ENCODE measurements at regions not wholly inside any gene's neighbourhood (a gene's known extent, or its start where the extent isn't known, plus 50 kb on each side); places are given as distances from the start of the nearest gene placed in this dataset.

DNA sequence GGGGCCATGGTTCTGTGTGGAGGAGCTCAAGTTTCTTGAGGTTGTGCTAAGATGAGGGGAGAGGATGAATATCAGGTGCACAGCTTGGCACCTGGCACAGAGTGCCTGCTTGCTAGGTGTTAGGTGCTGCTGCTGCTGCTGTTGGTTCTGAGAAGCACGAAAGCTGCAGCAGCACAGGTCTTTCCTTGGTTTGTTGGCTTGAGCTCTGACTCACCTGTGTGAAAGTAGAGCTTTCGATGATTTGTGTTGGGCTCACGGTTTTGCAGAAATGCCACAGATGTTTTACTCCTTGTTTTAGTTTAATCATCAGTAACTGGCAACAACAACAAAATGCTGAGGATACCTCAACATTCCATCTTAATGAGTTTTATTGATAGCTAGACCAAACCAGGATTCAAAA is 221.6 kb downstream of the BRINP2 start:
- DNase-seq, result no peak

DNA sequence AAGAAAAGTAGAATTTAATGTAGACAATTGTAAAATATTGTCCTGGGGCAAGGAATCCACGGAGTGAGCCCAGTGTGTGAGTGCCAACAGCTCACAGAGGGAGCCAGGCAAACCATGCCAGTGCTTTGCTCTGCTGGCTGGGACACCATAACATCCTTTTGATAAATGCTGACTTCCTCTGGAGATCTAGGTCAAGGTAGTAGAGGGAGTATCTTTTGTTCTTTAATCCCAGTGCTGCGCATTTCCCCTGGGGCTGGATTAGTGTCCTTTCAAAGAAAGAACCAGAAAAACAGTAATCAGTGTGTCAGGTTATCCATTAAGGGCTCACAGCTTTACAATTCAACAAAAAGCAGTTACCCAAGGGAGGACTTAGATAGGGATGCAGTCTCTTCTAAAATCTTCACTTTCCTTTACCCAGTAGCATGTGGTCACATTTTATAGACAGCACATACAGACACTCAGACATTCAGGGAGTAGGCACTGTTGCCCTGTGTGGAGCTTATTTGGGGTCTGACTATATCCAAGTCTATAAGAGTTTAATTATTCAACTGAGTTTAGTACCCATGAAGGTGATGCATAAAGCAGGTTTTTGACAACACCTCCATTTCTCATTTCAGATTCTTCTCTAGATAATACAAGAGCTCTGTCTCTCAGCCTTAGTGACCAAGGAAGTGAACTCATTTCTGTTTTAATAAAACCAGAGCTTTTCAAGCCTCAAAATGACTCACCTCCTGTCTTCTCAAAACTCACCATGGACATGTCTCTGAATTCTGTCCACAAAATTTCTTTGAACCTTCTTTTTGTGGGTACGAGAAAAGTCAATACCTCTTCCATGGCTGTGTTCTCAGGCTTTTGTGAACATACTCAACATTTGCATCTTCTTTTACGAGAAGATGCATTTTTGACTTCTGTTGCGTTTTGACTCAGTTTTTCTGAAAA is 215.3 kb downstream of the BRINP2 start:
- DNase-seq, result no peak

DNA sequence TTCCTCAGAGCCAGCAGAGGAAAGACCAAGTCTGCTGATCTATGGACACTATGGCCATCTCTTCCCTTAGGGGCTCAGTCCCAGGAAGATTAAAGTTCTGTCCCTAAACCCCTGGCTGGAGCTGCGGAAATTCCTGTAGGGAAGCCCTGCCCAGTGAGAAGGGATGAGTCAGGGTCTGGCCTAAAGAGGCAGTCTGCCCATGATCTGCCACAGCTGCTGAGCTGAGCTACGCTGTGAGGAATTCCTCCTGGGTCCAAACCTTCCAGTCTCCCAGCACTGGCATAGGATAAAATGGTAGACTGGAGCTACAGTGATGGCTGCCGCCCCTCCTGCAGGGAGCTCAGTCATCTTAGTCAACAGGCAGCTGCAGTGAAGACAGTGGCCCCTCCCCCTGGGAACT is 213.7 kb downstream of the BRINP2 start:
- DNase-seq, result no peak

DNA sequence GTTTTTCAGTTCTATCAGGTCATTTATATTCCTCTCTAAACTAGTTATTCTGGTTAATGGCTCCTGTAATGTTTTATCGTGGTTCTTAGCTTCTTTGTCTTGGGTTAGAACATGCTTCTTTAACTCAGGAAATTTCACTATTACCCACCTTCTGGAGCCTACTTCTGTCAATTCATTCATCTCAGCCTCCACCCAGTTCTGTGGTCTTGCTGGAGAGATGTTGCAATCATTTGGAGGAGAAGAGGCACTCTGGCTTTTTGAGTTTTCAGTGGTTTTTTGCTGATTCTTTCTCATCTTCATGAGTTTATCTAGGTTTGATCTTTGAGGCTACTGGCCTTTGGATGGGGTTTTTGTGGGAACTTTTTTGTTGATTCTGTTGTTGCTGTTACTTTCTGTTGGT is 213.0 kb downstream of the BRINP2 start:
- no peak for DNase-seq

DNA sequence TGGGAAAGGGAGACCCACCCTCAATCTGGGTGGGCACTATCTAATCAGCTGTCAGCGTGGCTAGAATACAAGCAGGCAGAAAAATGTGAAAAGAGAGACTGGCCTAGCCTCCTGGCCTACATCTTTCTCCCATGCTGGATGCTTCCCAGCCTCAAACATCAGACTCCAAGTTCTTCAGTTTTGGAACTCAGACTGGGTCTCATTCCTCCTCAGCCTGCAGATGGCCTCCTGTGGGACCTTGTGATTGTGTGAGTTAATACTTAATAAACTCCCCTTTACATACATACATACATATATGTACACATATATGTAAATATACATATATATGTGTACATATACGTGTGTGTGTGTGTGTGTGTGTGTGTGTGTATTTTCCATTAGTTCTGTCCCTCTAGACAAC is 207.1 kb downstream of the BRINP2 start:
- DNase-seq, result no peak

DNA sequence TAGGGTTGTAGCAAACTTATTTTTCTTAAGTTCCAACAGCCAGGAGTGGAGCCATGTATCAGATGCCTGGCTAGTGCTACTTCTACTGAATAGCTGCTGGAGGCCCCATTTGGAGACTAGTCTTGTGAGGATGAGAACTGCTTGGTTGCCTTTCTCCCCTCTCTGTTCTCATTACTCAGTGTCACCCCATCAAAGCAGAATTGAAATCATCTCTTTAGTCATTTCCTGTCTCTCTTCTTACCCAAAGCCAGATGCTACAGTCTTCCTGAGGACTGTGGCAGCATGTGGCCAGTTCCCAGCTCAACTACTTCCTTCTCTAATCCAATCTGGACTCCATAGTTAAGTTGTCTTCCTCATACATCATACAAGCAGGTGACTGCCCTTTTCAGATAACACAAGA is 197.5 kb downstream of the BRINP2 start:
- DNase-seq, result no peak

DNA sequence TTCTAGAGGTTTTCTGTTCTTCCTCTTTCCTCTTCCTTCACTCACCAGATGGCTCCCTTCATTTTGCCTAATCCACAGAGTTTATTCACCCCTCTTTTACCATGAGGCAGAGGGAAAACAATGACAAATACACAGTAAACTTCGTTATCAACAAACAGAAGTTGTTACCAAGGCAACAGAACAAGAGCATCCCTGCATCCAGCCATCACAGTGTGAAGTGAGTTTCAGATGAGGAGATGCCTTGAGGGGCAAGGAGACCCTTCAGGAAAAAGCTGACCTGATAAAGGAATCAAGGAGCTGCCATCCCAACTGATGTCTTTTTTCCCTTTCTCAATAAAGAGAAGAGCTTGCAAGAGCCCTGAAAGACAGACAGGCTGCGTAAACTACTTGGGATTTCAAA is 195.3 kb downstream of the BRINP2 start:
- no peak for DNase-seq

DNA sequence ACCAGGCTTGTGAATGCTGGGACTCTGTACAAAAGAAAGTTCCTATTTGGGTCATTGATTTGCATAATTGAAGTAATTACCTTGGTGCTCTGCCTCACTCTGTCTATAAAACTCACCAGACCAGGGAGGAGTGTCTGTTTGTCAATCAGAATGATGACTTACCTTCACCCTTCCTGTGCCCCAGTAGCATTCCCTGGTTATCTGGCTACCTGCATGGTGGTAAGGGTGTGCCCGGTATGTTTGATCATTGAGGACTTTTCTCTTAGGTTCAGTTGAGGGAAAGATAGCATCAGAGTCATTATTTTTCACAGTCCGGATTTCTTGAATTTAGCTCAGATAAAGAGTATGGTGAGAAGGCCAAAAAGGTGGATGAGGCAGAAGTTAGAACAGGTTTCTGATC is 190.0 kb downstream of the BRINP2 start:
- DNase-seq, result no peak

DNA sequence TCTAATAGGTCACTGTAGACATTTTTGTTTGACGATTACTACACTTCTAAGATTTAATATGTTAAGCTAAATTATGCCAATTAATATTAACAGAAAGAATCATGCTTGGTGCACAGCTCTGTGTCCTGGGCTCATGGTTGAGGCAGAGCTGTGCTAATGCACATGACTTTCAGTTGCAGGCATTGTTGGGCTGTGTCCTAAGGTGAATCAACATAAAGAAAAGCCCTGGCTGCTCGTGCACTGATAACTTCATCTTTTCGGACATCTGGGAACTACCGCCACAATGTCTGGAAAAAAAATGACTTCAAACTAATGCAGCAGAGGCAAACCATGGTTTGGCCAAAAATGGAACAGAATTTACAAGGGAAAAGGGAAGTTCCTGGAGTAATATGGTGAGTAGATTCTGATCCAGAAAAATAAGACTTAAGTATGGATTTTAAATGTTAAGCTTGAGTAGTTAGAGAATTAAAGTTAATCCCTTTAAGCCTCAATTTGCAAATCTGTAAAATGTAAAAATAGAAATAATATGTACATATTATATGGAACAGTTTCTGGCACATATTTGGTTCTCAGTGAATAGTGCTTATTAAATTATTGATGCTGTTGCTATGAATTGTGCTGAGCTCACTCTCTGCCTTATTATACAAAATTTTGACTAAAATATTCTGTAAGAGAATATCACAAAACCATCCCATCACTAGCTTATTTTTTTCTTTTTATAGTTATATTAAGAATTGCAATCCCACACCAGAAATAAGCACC is 186.1 kb downstream of the BRINP2 start:
- DNase-seq, result no peak

DNA sequence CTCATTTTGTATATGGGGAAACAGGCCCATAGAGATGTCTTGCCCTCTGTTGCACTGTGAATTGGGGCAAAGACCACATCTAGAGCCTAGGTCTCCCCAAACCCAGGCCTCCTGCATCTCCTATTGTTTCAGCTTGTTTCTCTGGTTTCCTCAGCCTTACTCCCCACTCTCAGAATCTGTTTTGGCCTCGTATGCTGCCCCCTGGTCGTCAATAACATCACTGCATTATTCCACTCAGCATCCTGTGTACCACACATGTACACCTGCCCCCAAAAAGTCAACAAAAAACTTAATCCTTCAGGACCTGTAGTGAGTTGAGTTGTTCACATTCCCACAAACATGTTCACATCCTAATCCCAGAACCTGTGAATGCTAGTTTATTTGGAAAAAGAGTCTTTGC is 184.8 kb downstream of the BRINP2 start:
- no peak for DNase-seq

DNA sequence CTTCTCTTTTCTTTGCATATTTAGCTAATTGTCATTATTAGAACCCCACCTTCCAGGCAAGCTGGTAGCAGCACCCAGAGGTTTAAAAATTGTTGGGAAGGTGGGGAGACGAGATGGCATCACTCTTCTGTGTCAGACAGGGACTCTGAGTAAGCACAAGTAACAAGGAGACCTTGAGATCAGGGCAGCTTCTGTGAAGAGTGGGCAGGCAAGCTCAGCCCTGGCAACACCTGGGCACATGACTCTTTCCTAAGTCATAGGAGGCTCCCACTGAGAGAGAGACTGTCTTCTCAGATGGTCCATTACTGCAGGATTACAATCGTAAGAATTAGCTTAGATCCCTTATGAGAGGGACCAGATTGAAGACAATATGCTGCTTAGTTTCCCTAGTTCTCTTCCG is 183.5 kb downstream of the BRINP2 start:
- DNase-seq, result no peak

DNA sequence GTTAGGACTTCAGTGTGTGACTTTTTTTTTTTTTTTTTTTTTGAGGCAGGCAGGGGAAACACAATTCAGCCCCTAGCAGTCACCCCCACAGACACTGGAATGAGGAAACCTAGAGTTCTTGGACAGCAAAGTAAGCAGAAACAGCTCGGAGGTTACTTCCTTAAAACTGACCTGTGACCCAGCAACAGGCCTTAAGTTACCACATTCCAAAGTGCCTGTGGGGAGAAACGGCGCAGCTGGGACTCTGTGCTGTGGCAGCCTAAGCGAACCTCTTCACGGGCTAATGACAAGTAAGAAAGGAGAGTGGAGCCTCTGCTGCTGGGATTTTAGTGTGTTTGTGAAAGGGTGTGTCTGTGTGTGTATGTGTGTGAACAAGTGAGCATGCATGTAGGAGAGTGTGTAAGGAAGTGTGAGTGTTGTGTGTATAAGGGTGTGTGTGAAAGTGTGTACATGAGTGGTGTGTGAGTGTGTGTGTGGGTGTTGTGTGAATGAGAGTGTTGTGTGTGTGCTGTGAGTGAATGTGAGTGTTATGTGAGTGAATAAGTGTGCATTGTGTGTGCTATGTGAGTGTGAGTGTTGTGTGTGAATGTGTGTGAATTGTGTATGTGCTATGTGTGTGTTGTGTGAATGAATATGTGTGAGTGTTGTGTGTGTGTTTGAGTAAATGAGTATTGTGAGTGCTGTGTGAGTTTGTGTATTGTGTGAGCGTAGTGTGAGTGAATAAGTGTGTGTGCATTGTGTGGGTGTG is 180.8 kb downstream of the BRINP2 start:
- DNase-seq, result no peak

DNA sequence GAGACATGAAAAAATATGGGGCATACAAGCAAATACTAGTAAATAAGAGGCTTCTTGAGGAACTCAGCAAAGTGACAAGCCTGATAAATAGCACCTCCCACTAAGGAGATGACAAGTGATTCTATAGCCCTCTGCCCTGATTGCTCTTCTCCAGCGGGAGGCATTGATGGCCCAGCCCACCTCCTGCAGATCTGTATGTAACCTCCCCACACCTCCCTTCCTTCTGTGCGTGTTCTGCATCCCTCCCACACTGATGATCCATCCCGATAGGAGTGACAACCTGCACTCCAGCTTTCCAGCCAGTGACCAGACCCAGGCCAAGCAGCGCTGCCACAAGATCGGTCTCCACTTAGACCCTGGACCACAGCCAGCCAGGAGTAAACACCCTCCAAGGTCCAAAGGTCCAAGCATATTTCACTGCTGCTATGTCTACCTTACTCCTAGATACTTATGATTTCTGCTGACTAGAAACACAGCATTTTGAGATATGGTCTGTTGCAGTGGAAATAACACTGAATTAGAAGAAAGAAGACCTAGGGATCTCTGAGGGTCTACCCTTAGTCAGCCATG is 176.1 kb downstream of the BRINP2 start:
- DNase-seq, result no peak

DNA sequence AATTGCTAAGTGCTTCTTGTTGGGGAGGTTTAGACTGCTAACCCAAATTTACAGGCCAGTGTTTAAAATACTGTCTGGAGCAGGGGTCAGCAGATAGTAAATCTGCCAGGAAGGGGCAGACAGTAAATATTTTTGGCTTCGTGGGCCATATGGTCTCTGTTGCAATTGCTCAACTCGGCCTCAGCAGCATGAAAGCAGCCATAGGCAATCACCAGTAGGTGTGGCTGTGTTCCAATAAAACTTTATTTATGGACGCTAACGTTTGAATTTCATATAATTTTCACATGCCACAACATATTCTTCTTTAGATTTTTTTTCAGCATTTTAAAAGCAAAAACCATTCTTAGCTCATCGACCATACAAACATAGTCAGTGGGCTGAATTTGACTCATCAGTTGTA is 172.7 kb downstream of the BRINP2 start:
- no peak for DNase-seq

DNA sequence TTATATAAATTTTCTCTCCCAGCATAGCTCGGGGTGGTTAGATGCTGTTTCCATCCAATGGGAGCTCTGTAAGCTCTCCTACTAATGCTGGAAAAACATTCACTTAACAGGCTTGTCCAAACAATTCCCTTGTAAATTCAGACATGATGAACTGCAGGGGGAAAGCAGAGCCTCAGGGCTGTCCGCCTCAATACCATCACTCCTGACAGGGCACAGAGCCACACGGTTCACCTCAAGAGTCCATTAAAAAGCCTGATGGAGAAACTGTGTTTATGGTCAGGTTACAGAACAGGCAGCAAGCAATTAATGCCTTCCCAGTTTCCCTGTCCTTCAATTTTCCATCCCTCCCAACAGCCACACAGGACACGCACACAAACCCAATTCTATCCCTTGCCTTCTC is 171.0 kb downstream of the BRINP2 start:
- DNase-seq, result no peak

DNA sequence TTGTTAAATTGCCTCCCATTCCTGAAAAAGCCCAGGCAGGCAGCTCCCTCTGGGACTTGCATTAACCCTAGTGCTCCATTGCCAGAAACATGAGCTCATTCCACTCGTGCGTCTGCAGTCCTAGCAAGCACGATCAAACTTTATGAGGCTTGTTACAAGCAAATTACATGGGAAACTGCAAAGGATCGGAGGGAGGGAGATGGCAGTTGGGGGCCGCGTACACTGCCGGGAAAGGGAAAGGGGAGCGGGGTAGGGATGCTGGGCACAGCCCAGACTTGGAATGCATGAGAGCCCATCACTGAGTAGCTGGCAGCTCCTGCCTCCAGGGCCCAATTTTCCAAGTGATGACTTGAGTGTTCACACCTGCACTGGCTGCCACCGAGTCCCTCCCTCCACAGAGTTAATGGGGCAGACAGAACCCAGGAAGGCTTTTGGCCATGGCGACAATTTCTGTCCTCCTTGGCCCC is 169.9 kb downstream of the BRINP2 start:
- no peak for DNase-seq

DNA sequence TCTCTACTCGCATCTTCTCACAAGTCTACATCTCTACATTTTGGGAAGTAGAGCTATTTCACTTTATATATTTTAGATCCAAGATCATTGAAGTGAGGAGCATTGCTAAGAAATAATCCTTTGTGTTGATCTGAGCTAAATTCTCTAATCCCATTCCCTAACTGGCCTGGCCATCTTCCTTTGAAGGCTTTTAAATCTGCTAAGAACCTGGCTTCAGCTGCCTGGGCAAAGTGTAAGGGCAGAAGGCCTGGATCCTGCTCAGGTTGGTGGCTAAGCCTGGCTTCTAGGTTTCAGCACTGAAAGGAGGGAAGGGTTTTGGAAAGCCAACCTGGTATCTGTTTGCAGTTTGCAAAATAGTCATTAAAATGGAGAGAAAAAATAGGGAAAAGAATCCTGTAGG is 167.6 kb downstream of the BRINP2 start:
- DNase-seq, result no peak

DNA sequence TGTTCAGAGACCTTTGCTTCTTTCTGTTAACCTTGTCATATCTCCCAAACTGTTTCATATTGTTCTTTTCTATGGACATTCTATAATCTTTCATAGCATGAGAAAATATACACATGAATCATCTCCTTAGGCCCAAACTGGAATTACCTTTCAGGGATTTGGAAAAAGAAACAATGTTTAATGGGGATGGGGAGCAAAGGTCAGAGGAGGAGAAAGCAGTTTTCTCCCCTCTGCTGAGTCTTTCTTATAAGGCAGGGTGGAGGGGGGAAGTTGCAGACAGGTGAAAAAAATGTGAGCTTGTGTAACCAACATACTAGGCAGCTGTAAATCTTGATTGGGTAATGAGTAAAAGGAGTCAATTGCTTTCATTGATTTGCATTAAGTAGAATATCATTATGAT is 164.1 kb downstream of the BRINP2 start:
- DNase-seq, result no peak

DNA sequence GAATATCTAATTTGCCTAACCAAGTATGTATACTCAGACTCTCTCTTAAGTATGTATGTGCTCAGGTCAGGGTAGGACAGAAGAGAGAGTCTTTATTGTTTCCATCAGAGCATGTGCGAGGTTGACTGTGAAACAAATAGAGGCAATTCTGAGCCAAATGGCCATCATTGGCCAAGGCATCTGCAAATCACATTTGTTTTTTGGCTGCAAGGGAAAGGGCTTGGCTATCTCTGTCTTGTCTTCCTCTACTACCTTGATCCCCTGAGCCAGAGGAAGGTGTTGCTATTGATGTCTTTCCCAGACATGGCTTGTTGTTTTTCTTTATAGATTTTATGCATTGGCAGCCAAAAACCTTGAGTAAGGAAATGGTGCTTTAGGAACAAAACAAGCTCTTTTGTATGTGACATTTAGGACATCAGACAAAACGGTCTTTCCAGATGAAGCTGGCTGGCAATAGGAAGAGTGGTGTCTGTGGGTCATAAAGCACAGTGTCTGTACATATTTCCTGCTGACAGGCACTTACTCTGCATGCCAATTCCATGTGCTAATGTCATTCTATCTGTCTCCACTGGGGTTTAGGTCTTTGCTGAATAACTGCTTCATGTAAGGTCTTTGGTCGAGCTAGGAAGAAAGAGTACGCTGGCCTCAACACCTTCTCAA is 163.3 kb downstream of the BRINP2 start:
- DNase-seq, result no peak
